WTC11 (cell line): ENCODE measurements at regions not wholly inside any gene's neighbourhood (a gene's known extent, or its start where the extent isn't known, plus 50 kb on each side); places are given as distances from the start of the nearest gene placed in this dataset.
"Not testable (repeated sequence)": the region's sequence is repeated elsewhere in the genome, so short reads cannot be mapped to it uniquely, and the experiment has no call there.

Experiments
- ARID4B ChIP-seq: sonication (generic); formaldehyde crosslinking; IDR thresholded peaks from 2 replicates; pipeline ENCODE4 v1.8.0; 2023; ENCODE audit warnings: missing genetic modification reagents, mild to moderate bottlenecking, borderline replicate concordance
- CREM ChIP-seq: sonication (generic); formaldehyde crosslinking; IDR thresholded peaks from 2 replicates; pipeline ENCODE4 v1.8.1; 2022; ENCODE audit warnings: mild to moderate bottlenecking, missing genetic modification reagents, moderate library complexity
- CTCF ChIP-seq: fragments of 200-600 bp; IDR thresholded peaks from 2 replicates; pipeline ENCODE4 v1.8.0; 2022; ENCODE audit warnings: antibody characterized with exemption
- SMAD3 ChIP-seq: sonication (generic); formaldehyde crosslinking; IDR thresholded peaks from 2 replicates; pipeline ENCODE4 v1.8.0; 2022; ENCODE audit warnings: missing genetic modification reagents, mild to moderate bottlenecking, borderline replicate concordance
- SP1 ChIP-seq: sonication (generic); formaldehyde crosslinking; conservative IDR thresholded peaks from 2 replicates; pipeline ENCODE4 v1.8.1; 2022; ENCODE audit warnings: missing genetic modification reagents
- TF ChIP-seq, protein P1 (sequence below): sonication (generic); formaldehyde crosslinking; IDR thresholded peaks from 2 replicates; pipeline ENCODE4 v1.8.0; 2023; ENCODE audit warnings: mild to moderate bottlenecking, missing genetic modification reagents
- TF ChIP-seq, protein P2 (sequence below): sonication (generic); formaldehyde crosslinking; IDR thresholded peaks from 2 replicates; pipeline ENCODE4 v1.8.1; 2023; ENCODE audit warnings: mild to moderate bottlenecking, moderate library complexity, missing genetic modification reagents

DNA sequence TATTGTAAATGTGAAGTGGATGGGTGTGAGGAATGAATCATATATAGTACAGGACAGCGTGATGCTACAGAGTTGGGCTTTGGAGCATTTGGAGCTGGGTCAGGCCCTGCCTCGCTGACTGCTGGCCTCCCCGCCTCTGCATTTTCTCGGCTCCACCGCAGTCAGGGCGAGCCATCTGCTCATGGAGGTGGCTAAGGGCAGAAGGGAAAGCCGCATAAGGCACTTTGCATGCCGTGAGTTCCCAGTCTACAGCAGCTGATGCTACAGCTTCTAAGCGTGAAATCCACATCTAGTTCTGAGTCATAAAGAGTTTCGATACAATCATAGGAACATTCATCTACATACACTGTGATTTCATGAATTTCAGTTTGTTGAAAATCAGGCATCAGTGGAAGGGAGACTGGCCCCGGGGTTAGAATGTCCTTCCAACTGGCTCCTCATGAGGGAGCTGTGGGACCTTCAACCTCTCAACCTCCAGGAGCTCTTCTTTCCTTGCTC is 2768.0 kb upstream of the TPTE start:
- TF ChIP-seq SP1 (CRISPR knock-in tag); ARID4B (CRISPR knock-in tag); CTCF; CREM (CRISPR knock-in tag); SMAD3: not testable (repeated sequence)
- TF ChIP-seq, protein P1, sequence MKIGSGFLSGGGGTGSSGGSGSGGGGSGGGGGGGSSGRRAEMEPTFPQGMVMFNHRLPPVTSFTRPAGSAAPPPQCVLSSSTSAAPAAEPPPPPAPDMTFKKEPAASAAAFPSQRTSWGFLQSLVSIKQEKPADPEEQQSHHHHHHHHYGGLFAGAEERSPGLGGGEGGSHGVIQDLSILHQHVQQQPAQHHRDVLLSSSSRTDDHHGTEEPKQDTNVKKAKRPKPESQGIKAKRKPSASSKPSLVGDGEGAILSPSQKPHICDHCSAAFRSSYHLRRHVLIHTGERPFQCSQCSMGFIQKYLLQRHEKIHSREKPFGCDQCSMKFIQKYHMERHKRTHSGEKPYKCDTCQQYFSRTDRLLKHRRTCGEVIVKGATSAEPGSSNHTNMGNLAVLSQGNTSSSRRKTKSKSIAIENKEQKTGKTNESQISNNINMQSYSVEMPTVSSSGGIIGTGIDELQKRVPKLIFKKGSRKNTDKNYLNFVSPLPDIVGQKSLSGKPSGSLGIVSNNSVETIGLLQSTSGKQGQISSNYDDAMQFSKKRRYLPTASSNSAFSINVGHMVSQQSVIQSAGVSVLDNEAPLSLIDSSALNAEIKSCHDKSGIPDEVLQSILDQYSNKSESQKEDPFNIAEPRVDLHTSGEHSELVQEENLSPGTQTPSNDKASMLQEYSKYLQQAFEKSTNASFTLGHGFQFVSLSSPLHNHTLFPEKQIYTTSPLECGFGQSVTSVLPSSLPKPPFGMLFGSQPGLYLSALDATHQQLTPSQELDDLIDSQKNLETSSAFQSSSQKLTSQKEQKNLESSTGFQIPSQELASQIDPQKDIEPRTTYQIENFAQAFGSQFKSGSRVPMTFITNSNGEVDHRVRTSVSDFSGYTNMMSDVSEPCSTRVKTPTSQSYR: not testable (repeated sequence)
- TF ChIP-seq, protein P2, sequence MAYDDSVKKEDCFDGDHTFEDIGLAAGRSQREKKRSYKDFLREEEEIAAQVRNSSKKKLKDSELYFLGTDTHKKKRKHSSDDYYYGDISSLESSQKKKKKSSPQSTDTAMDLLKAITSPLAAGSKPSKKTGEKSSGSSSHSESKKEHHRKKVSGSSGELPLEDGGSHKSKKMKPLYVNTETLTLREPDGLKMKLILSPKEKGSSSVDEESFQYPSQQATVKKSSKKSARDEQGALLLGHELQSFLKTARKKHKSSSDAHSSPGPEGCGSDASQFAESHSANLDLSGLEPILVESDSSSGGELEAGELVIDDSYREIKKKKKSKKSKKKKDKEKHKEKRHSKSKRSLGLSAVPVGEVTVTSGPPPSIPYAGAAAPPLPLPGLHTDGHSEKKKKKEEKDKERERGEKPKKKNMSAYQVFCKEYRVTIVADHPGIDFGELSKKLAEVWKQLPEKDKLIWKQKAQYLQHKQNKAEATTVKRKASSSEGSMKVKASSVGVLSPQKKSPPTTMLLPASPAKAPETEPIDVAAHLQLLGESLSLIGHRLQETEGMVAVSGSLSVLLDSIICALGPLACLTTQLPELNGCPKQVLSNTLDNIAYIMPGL (CRISPR knock-in tag): not testable (repeated sequence)
